ENCODE measurements at regions not wholly inside any gene's neighbourhood (a gene's known extent, or its start where the extent isn't known, plus 50 kb on each side); places are given as distances from the start of the nearest gene placed in this dataset.

- peaks cover 0 to 21% (median 0%) of the 10 kb centered on the region in 3 donors for H3K27me3 ChIP-seq
- H3K4me3 ChIP-seq = no peak overlapping the region
- H3K36me3 ChIP-seq = no peaks in the 10 kb centered on the region
- intact Hi-C loops (cut with DNase I; ENCODE audit: low total_unique reads) = no loop called here
- WGBS, 5 donors = 66 to 84% (median 78%) methylated on average over 8 to 9 of the region's 9 CpGs
- H3K9me3 ChIP-seq = no peaks in the 10 kb centered on the region
- DNase-seq = no peak
- TF ChIP-seq POLR2AphosphoS5 (IDR thresholded peaks at IDR 0.05) = no peak
- TF ChIP-seq CTCF (IDR thresholded peaks at IDR 0.05) = no peak
- peaks cover 0 to 8% (median 0%) of the 10 kb centered on the region in 4 donors for H3K4me1 ChIP-seq
- H3K27ac ChIP-seq = no peak overlapping the region
These were observed 293.1 kb upstream of the HDAC4 start for GRCh38 chr2:239693761-239694415.

GRCh38 chr2:239693330-239693729, 292.5 kb upstream of the HDAC4 start:
- Histone ChIP-seq H3K27ac (no peak overlapping the region), H3K4me3 (no peak overlapping the region), H3K9me3 (no peaks in the 10 kb centered on the region), H3K27me3 (peaks cover 0 to 21% (median 0%) of the 10 kb centered on the region in 3 donors), H3K36me3 (no peaks in the 10 kb centered on the region), H3K4me1 (peaks cover 0 to 8% (median 0%) of the 10 kb centered on the region in 4 donors)
- 83 to 91% (median 87%) methylated on average over 11 of the region's 11 CpGs for whole genome bisulfite sequencing, 5 donors
- TF ChIP-seq CTCF (IDR thresholded peaks at IDR 0.05) = no peak
- no peak for TF ChIP-seq EP300 (IDR thresholded peaks at IDR 0.05)
- no peak for TF ChIP-seq POLR2A (IDR thresholded peaks at IDR 0.05)
- TF ChIP-seq POLR2AphosphoS5 (IDR thresholded peaks at IDR 0.05) = no peak
- intact Hi-C loops (cut with DNase I; ENCODE audit: low total_unique reads) = no loop called here
- no peak for DNase-seq

GRCh38 chr2:239692919-239693318, 292.1 kb upstream of the HDAC4 start:
- intact Hi-C loops (cut with DNase I; ENCODE audit: low total_unique reads) = no loop called here

GRCh38 chr2:239692362-239692851, 291.6 kb upstream of the HDAC4 start:
- 58 to 77% (median 69%) methylated on average over 7 to 8 of the region's 8 CpGs for WGBS, 5 donors
- TF ChIP-seq POLR2A (IDR thresholded peaks at IDR 0.05) (no peak), POLR2AphosphoS5 (IDR thresholded peaks at IDR 0.05) (no peak), EP300 (IDR thresholded peaks at IDR 0.05) (no peak), CTCF (IDR thresholded peaks at IDR 0.05) (no peak)
- intact Hi-C loops (cut with DNase I; ENCODE audit: low total_unique reads) = no loop called here
- H3K27ac ChIP-seq = no peak overlapping the region
- H3K4me1 ChIP-seq = peaks cover 0 to 8% (median 0%) of the 10 kb centered on the region in 4 donors
- H3K4me3 ChIP-seq = no peak overlapping the region
- H3K27me3 ChIP-seq = peaks cover 0 to 30% (median 0%) of the 10 kb centered on the region in 3 donors
- DNase-seq = no peak
- no peaks in the 10 kb centered on the region for H3K9me3 ChIP-seq
- H3K36me3 ChIP-seq = no peaks in the 10 kb centered on the region

More at GRCh38 chr2:239692919-239693318, 292.1 kb upstream of the HDAC4 start:
- no peak for DNase-seq
- no peak for TF ChIP-seq POLR2AphosphoS5 (IDR thresholded peaks at IDR 0.05)
- TF ChIP-seq EP300 (IDR thresholded peaks at IDR 0.05) = no peak
- TF ChIP-seq POLR2A (IDR thresholded peaks at IDR 0.05) = no peak
- TF ChIP-seq CTCF (IDR thresholded peaks at IDR 0.05) = no peak
- H3K27me3 ChIP-seq = peaks cover 0 to 25% (median 0%) of the 10 kb centered on the region in 3 donors
- no peak overlapping the region for H3K27ac ChIP-seq
- 84 to 91% (median 88%) methylated on average over 7 of the region's 7 CpGs for WGBS, 5 donors
- no peak overlapping the region for H3K4me3 ChIP-seq
- no peaks in the 10 kb centered on the region for H3K36me3 ChIP-seq
- H3K9me3 ChIP-seq = no peaks in the 10 kb centered on the region
- H3K4me1 ChIP-seq = peaks cover 0 to 8% (median 0%) of the 10 kb centered on the region in 4 donors

All from stomach (tissue), 8 donors.